Smooth muscle cell (in vitro differentiated cells): ENCODE measurements at regions not wholly inside any gene's neighbourhood (a gene's known extent, or its start where the extent isn't known, plus 50 kb on each side); places are given as distances from the start of the nearest gene placed in this dataset.

Source experiments
- DNase-seq: peaks from one replicate; lab custom pipeline; 2025; ENCODE audit not compliant: unreplicated experiment; lab: John Stamatoyannopoulos, UW
- H2AFZ ChIP-seq: fragments of 200-600 bp; sonication (generic); 2 replicates; pipeline ENCODE4 v1.6.0; 2016; ENCODE audit warnings: antibody characterized with exemption, low read depth, mild to moderate bottlenecking
- H3F3A ChIP-seq: fragments of 200-600 bp; sonication (generic); 2 replicates; pipeline ENCODE4 v1.6.0; 2017; ENCODE audit warnings: antibody characterized with exemption, low read depth
- H3K27ac ChIP-seq: fragments of 200-600 bp; sonication (generic); 2 replicates; pipeline ENCODE4 v1.5.1; 2016; ENCODE audit warnings: low read depth, mild to moderate bottlenecking
- H3K27me3 ChIP-seq: fragments of 200-600 bp; sonication (generic); 2 replicates; pipeline ENCODE4 v1.6.1; 2016; ENCODE audit warnings: low read depth, mild to moderate bottlenecking
- H3K36me3 ChIP-seq: fragments of 200-600 bp; sonication (generic); 2 replicates; pipeline ENCODE4 v1.5.1; 2016; ENCODE audit warnings: low read depth
- H3K4me1 ChIP-seq: fragments of 200-600 bp; sonication (generic); 2 replicates; pipeline ENCODE4 v1.5.1; 2016; ENCODE audit warnings: low read depth
- H3K4me2 ChIP-seq: fragments of 200-600 bp; sonication (generic); 2 replicates; pipeline ENCODE4 v1.6.0; 2016; ENCODE audit warnings: mild to moderate bottlenecking
- H3K4me3 ChIP-seq: fragments of 200-600 bp; sonication (generic); 2 replicates; pipeline ENCODE4 v1.5.1; 2016; ENCODE audit warnings: mild to moderate bottlenecking
- H3K79me2 ChIP-seq: fragments of 200-600 bp; sonication (generic); 2 replicates; pipeline ENCODE4 v1.6.0; 2016; ENCODE audit warnings: low read depth, mild to moderate bottlenecking
- H3K9ac ChIP-seq: fragments of 200-600 bp; sonication (generic); 2 replicates; pipeline ENCODE4 v1.6.0; 2016; ENCODE audit warnings: low read depth
- H3K9me3 ChIP-seq: fragments of 200-600 bp; sonication (generic); replicated peaks from 2 replicates; pipeline ENCODE4 v1.5.1; 2016; ENCODE audit warnings: low read depth
- H4K20me1 ChIP-seq: fragments of 200-600 bp; sonication (generic); 2 replicates; pipeline ENCODE4 v1.6.0; 2016; ENCODE audit warnings: low read depth
- WGBS: methylation state at CpG from one replicate; pipeline ENCODE4 v1.1.7; 2016; ENCODE audit warnings: low lambda C conversion rate; 5-methylcytosine and 5-hydroxymethylcytosine counted together
- TF ChIP-seq, protein P1 (sequence below): fragments of 200-600 bp; sonication (generic); IDR thresholded peaks from 2 replicates; pipeline ENCODE4 v1.5.1; 2017; ENCODE audit warnings: borderline replicate concordance, mild to moderate bottlenecking, antibody characterized with exemption; ENCODE audit not compliant: insufficient read depth, poor library complexity, severe bottlenecking

DNA sequence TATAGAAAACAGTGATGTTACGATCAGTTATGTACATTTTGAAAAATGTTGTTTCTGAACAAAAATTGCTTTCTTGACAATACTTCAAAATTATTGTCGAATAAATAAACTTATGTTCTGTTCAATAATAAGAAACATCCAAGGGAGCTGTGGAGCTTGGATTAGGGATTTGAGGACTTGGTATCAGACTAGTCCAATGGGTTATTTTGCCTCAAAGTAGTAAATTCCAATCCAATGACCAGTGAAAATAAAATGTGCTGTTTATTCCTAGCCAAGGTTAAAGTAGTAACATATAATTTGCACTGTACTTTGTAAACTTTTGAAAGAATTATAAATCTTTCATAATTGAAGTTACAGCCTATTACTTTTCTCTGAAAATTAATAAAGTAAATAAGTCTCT is 79.1 kb upstream of the IVNS1ABP start:
- no peaks in the 10 kb centered on the region for H3K27me3 ChIP-seq
- no peaks in the 10 kb centered on the region for H4K20me1 ChIP-seq
- H3K4me2 ChIP-seq, result peak overlapping the region; percentile 42
- no peaks in the 10 kb centered on the region for H3K36me3 ChIP-seq
- no peaks in the 10 kb centered on the region for H3F3A ChIP-seq
- no peak overlapping the region for H3K9ac ChIP-seq
- 91% methylated on average over 2 of the region's 2 CpGs for WGBS
- TF ChIP-seq, protein P1, sequence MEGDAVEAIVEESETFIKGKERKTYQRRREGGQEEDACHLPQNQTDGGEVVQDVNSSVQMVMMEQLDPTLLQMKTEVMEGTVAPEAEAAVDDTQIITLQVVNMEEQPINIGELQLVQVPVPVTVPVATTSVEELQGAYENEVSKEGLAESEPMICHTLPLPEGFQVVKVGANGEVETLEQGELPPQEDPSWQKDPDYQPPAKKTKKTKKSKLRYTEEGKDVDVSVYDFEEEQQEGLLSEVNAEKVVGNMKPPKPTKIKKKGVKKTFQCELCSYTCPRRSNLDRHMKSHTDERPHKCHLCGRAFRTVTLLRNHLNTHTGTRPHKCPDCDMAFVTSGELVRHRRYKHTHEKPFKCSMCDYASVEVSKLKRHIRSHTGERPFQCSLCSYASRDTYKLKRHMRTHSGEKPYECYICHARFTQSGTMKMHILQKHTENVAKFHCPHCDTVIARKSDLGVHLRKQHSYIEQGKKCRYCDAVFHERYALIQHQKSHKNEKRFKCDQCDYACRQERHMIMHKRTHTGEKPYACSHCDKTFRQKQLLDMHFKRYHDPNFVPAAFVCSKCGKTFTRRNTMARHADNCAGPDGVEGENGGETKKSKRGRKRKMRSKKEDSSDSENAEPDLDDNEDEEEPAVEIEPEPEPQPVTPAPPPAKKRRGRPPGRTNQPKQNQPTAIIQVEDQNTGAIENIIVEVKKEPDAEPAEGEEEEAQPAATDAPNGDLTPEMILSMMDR, result no peak
- H3K9me3 ChIP-seq, result no peaks in the 10 kb centered on the region
- no peak for DNase-seq
- no peaks in the 10 kb centered on the region for H3K79me2 ChIP-seq
- no peak overlapping the region for H3K4me3 ChIP-seq
- H3K4me1 ChIP-seq, result peaks cover 13% of the 10 kb centered on the region
- no peak overlapping the region for H2AFZ ChIP-seq
- H3K27ac ChIP-seq, result peak overlapping the region; percentile 11

DNA sequence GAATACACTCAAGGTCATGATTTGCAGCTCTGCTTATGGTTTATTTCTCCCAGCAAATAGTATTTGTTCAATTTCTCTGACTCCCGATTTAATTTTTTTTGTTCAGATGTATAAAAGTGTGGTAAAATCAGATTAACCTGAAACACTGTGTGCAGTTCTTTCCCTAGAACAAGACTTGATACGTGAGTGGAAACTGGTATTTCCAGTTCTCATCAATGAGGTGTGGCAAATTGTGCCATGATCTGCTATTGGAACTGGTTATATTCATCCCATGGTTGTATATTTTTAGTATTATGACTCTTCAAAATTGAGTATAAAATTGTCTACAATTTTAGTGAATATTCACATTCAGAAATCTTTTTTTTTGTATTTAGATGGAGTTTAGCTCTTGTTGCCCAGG is 76.8 kb upstream of the IVNS1ABP start:
- H3K9ac ChIP-seq, result no peak overlapping the region
- no peaks in the 10 kb centered on the region for H4K20me1 ChIP-seq
- no peaks in the 10 kb centered on the region for H3F3A ChIP-seq
- no peak overlapping the region for H3K4me2 ChIP-seq
- no peak overlapping the region for H3K4me3 ChIP-seq
- H3K79me2 ChIP-seq, result no peaks in the 10 kb centered on the region
- no peak overlapping the region for H2AFZ ChIP-seq
- TF ChIP-seq, protein P1, result no peak
- no peaks in the 10 kb centered on the region for H3K27me3 ChIP-seq
- DNase-seq, result no peak
- WGBS, result 83% methylated on average over 2 of the region's 2 CpGs
- H3K4me1 ChIP-seq, result no peaks in the 10 kb centered on the region
- no peak overlapping the region for H3K27ac ChIP-seq
- H3K9me3 ChIP-seq, result no peaks in the 10 kb centered on the region
- H3K36me3 ChIP-seq, result no peaks in the 10 kb centered on the region

DNA sequence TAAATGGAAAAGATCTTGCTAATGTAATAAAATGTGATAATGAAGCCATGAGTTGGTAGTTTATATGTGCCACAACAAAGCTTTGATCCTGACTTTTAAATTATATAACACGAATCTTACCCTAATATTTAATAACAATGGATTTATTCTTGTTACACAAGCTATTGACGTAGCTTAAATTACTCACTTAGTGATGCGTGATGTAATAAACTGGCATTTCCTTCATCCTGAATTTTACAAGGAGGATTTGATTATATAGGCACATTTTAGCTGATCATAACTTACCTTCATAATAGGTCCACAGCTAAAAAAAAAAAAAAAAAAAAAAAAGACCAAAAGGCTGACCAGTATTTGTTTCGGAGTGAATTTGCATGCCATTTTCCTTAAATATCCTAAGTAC is 76.2 kb upstream of the IVNS1ABP start:
- TF ChIP-seq, protein P1, result no peak
- Histone ChIP-seq H3K27me3 (no peaks in the 10 kb centered on the region), H3K36me3 (no peaks in the 10 kb centered on the region), H3K9ac (no peak overlapping the region), H2AFZ (no peak overlapping the region), H4K20me1 (no peaks in the 10 kb centered on the region), H3K4me2 (no peak overlapping the region), H3K9me3 (no peaks in the 10 kb centered on the region), H3F3A (no peaks in the 10 kb centered on the region), H3K79me2 (no peaks in the 10 kb centered on the region), H3K27ac (no peak overlapping the region), H3K4me1 (no peaks in the 10 kb centered on the region), H3K4me3 (no peak overlapping the region)
- DNase-seq, result no peak
- WGBS, result 88% methylated on average over 4 of the region's 4 CpGs

DNA sequence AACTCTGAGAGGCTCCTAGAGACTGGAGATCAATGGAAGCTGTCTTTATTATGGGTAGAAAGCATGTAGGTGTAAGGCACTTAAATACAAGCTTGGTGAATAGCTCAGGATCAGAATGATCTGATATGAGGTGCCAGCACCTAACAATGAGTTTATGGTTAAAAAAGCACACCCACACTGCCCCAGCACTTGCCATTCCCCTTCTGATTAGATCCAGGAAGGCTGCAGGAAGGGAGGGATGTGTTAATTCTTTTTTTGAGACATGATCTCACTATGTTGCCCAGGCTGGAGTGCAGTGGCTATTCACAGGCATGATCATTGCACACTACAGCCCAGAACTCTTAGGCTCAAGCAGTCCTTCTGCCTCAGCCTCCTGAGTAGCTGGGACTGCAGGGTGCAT is 71.8 kb upstream of the IVNS1ABP start:
- H4K20me1 ChIP-seq, result no peaks in the 10 kb centered on the region
- H3K9me3 ChIP-seq, result no peaks in the 10 kb centered on the region
- no peaks in the 10 kb centered on the region for H3K27me3 ChIP-seq
- no peak overlapping the region for H3K27ac ChIP-seq
- TF ChIP-seq, protein P1, result no peak
- no peak overlapping the region for H3K4me2 ChIP-seq
- no peak overlapping the region for H3K9ac ChIP-seq
- H3K79me2 ChIP-seq, result no peaks in the 10 kb centered on the region
- no peak for DNase-seq
- no peak overlapping the region for H2AFZ ChIP-seq
- no peaks in the 10 kb centered on the region for H3K4me1 ChIP-seq
- H3F3A ChIP-seq, result no peaks in the 10 kb centered on the region
- H3K4me3 ChIP-seq, result no peak overlapping the region
- H3K36me3 ChIP-seq, result no peaks in the 10 kb centered on the region
